HG02759 (cell line): ENCODE measurements at regions not wholly inside any gene's neighbourhood (a gene's known extent, or its start where the extent isn't known, plus 50 kb on each side); places are given as distances from the start of the nearest gene placed in this dataset.

ENCODE experiments used
- ATAC-seq: cut with Tn5 transposase; IDR thresholded peaks from one replicate; pipeline ENCODE4 v1.9.1; 2021; ENCODE audit warnings: mild to moderate bottlenecking, moderate library complexity; ENCODE audit not compliant: unreplicated experiment

GRCh38 chr11:103530257-103530656 lies 421.0 kb downstream of the DYNC2H1 start:
- ATAC-seq = no peak

DNA sequence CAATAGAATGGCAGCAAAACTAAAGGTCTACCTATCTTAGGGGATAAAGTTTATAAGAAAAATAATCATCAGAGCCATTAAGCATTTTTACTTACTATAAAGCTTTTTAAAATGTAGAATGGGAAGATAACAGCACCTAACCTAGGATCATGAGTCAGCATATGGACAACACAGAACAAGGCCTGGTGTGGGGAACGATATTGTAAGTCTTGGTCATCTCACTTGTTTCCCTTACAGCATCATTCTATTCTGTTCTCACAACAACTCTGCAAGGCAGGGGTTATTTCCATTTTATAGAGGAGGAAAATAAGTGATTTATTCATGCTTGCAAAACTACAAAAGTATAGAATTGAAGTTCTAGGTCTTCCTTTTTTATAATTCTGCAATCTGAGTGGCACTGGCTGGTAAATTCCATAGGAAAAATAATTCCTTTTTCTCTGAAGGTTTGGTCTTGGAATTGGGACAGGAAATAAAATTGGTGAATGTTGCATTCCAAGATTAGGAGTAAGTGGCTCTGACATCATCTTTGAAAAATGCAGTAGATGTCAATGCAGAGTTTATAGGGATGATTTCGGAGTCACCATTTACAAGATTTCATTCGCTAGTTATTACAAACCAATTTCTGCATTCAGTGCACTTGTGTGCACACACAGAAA lies 423.0 kb downstream of the DYNC2H1 start:
- ATAC-seq = no peak

- no peak for ATAC-seq
Measured at GRCh38 chr11:103534191-103534590, 425.0 kb downstream of the DYNC2H1 start.

DNA sequence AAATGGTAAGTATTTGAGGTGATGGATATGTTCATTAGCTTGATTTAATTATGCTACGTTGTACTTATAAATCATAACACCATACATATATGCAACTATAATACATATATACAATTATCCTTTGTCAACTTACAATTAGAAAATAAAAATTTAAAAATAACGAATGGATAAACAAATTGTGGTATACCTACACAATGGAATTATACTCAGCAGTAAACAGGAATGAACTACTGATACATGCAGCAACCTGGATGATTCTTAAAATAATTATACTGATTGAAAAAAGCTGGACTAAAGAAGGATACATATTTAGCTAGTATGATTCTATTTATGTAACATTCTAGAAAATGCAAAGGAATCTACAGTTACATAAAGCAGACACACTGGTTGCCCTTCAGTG lies 425.7 kb downstream of the DYNC2H1 start:
- ATAC-seq = no peak

DNA sequence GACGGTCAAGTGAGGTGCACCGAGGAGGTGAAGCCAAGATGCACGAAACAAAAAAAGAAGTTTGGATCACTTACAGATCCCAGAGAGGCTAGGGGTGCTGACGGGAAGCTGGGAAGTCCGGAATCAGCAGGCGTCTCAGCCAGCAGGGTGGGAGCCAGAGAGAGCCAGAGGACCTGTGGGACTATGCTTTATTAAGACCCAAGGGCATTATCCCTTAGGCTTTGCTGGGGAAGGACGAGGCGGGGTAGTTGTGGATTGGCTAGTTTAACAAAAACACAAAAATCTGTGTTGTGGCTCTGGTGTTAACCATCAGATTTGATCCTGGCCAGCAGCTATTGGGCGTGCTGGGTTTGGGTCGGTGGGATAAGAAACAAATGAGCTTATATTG lies 427.1 kb downstream of the DYNC2H1 start:
- no peak for ATAC-seq

DNA sequence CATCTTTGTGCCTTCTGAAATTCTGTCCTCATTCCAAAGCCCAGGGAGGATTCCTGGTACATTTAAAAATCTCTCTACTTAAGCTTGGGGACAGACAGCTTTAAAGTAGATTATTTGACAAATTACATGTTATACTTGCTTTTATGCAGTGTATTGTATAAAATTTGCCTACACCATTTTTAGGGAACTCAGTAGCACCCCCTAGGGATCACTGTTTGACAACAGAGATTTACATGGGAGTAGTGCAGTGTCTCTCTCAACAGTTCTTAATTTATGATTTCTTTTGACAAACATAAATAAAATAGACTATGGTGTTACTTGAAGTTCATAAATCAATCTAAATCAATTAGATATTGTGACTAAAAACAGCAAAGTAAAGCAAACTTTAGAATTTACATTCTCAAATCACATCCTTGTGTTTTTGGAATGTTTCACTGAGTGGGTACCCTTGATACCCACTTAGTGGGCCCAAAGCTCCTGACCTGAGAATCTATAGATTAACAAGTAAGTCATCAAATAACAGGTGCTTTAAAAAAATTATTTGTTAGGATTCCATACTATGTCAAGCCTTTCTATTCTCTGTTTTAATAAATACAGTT lies 428.8 kb downstream of the DYNC2H1 start:
- ATAC-seq = no peak

- no peak for ATAC-seq
Measured at GRCh38 chr11:103539166-103539565, 429.9 kb downstream of the DYNC2H1 start.

- no peak for ATAC-seq
Measured at GRCh38 chr11:103541186-103541795, 432.1 kb downstream of the DYNC2H1 start.

- no peak for ATAC-seq
Measured at GRCh38 chr11:103542851-103543250, 433.6 kb downstream of the DYNC2H1 start.

GRCh38 chr11:103543456-103543855 lies 434.2 kb downstream of the DYNC2H1 start:
- no peak for ATAC-seq

DNA sequence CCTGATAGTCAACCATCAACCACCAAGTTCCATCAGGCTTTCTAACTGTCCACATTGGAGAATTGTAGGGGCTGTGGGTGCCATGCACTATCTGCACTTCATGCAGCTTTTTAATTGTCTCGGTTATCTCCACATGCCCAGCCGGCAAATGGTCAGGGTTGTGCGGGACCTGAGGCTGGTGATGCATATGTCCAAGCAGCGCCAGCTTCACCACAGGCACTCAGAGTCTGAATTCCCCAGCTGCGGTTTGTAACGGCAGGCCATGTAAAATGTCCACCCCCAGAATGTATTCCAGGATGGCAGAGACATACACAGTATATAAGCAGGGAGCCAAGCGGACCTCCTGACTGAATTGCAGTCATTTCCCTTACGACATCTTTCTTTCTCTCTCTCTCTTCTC lies 435.6 kb downstream of the DYNC2H1 start:
- no peak for ATAC-seq

DNA sequence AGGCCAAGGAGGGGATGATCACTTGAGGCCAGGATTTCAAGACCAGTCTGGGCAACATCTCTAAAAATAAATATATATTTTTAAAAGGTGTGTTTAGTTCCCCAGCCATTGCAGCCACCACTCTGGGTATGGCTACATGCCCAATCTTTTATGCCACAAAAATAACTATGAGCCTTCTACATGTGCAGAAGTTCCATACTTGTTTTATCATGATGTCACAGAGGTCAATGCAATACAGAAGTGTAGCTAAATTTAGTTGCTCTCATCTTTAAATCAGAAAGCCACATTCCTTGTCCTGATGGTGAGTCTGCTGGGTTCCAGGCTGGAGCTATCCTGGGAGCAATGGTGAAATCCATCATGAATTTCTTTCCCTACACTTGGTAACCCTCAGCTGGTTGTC lies 436.3 kb downstream of the DYNC2H1 start:
- ATAC-seq = no peak

GRCh38 chr11:103546236-103546635 lies 437.0 kb downstream of the DYNC2H1 start:
- no peak for ATAC-seq

DNA sequence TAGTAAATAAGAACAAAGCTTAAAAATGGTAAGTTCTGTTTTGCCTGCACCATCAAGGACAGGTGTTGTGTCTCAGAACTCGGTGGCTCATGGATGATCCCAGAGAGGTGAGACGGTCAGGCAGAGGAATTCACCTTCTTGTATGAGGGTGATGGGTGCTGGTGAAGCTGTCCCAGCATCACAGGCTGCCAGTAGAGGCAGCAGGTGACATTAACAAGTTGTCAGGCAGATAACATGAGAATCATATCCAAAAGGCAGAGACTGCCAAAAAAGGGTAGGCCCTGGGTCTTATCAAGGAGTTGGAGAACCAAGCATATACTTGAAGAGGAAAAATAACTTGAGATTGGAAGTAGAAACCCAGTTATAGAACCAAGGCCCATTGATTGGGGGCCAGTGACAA lies 437.8 kb downstream of the DYNC2H1 start:
- no peak for ATAC-seq

GRCh38 chr11:103547691-103548090 lies 438.5 kb downstream of the DYNC2H1 start:
- no peak for ATAC-seq

- ATAC-seq = no peak
Measured at GRCh38 chr11:103548838-103549237, 439.6 kb downstream of the DYNC2H1 start.

DNA sequence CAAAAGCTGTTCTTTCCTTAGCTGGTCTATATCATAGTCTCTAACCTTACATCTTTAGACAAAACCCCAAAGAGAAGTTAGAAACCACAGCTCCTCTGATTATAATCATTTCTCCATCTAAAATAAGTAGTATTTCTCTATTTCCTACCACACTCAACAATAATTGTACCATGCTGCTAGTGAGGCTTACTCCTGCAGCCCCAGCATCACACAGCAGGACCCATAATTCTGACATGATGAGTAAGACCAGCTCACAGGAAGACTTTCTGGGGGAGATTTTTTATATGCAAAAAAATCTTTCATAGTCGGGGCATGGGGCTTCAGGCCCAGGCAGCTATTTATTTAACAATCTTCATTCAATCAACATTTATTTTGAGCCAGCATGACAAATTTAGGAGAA lies 441.6 kb downstream of the DYNC2H1 start:
- ATAC-seq = no peak

- ATAC-seq = no peak
Measured at GRCh38 chr11:103552086-103552485, 442.9 kb downstream of the DYNC2H1 start.

- ATAC-seq = no peak
Measured at GRCh38 chr11:103556171-103556570, 446.9 kb downstream of the DYNC2H1 start.

- no peak for ATAC-seq
Measured at GRCh38 chr11:103566116-103566515, 456.9 kb downstream of the DYNC2H1 start.

GRCh38 chr11:103581760-103582159 lies 454.7 kb upstream of the DDI1 start:
- ATAC-seq = no peak

- no peak for ATAC-seq
Measured at GRCh38 chr11:103582351-103582909, 454.0 kb upstream of the DDI1 start.
